Right ventricle myocardium inferior (tissue), 1 donor: ENCODE measurements at regions not wholly inside any gene's neighbourhood (a gene's known extent, or its start where the extent isn't known, plus 50 kb on each side); places are given as distances from the start of the nearest gene placed in this dataset.

ENCODE experiments used
- ATAC-seq: fragments of 200-7000 bp; cut with Tn5 transposase; one replicate; pipeline ENCODE4 v1.9.1; 2020; ENCODE audit warnings: mild to moderate bottlenecking, moderate library complexity
- DNase-seq: peaks from one replicate; pipeline ENCODE4 v3.0.0; 2021; ENCODE audit errors: missing footprints
- intact Hi-C: fragments of 100-400 bp; cut with DNase I; formaldehyde crosslinking; loops from one replicate; pipeline ENCODE4 v1.11.0; 2022
- donor health status: DM: no; HTN: yes; CAD: no; lungs with severe emphysema.

GRCh38 chr4:137638934-137639333 lies 106.6 kb upstream of the PCDH18 start:
- intact Hi-C loops, result no loop called here
- DNase-seq, result no peak
- no peak for ATAC-seq

- peak; percentile 23 for ATAC-seq
- no peak for DNase-seq
- intact Hi-C loops, result no loop called here
Measured at GRCh38 chr4:137635601-137636000, 103.3 kb upstream of the PCDH18 start.

GRCh38 chr4:137635108-137635507 lies 102.8 kb upstream of the PCDH18 start:
- intact Hi-C loops, result no loop called here
- ATAC-seq (peak; percentile 86), DNase-seq (no peak)

GRCh38 chr4:137632842-137633241 lies 100.5 kb upstream of the PCDH18 start:
- intact Hi-C loops, result no loop called here
- DNase-seq (no peak), ATAC-seq (no peak)

- ATAC-seq, result no peak
- no peak for DNase-seq
- intact Hi-C loops, result no loop called here
Measured at GRCh38 chr4:137631605-137632004, 99.3 kb upstream of the PCDH18 start.

- ATAC-seq (no peak), DNase-seq (no peak)
- intact Hi-C loops, result no loop called here
Measured at GRCh38 chr4:137630252-137630651, 98.0 kb upstream of the PCDH18 start.

GRCh38 chr4:137627739-137628460 lies 95.6 kb upstream of the PCDH18 start:
- DNase-seq, result no peak
- intact Hi-C loops, result no loop called here
- ATAC-seq, result no peak

- ATAC-seq (no peak), DNase-seq (no peak)
- intact Hi-C loops, result no loop called here
Measured at GRCh38 chr4:137626942-137627738, 94.8 kb upstream of the PCDH18 start.

GRCh38 chr4:137623013-137623412 lies 90.7 kb upstream of the PCDH18 start:
- intact Hi-C loops, result no loop called here
- ATAC-seq (no peak), DNase-seq (no peak)

- ATAC-seq (no peak), DNase-seq (no peak)
- intact Hi-C loops, result no loop called here
Measured at GRCh38 chr4:137621056-137621455, 88.8 kb upstream of the PCDH18 start.

- ATAC-seq (no peak), DNase-seq (no peak)
- intact Hi-C loops, result no loop called here
Measured at GRCh38 chr4:137614491-137614890, 82.2 kb upstream of the PCDH18 start.

- ATAC-seq, result no peak
- no peak for DNase-seq
- intact Hi-C loops, result no loop called here
Measured at GRCh38 chr4:137611998-137612700, 79.9 kb upstream of the PCDH18 start.

- ATAC-seq, result no peak
- intact Hi-C loops, result no loop called here
Measured at GRCh38 chr4:137610960-137611359, 78.7 kb upstream of the PCDH18 start.

GRCh38 chr4:137609718-137610430 lies 77.6 kb upstream of the PCDH18 start:
- intact Hi-C loops, result no loop called here
- ATAC-seq (peak; percentile 83), DNase-seq (no peak)

More at GRCh38 chr4:137610960-137611359, 78.7 kb upstream of the PCDH18 start:
- no peak for DNase-seq

- DNase-seq (no peak), ATAC-seq (peak; percentile 81)
- intact Hi-C loops, result no loop called here
Measured at GRCh38 chr4:137608085-137608484, 75.8 kb upstream of the PCDH18 start.

GRCh38 chr4:137602436-137602835 lies 70.1 kb upstream of the PCDH18 start:
- no peak for DNase-seq
- ATAC-seq, result no peak
- intact Hi-C loops, result no loop called here

- no peak for DNase-seq
- intact Hi-C loops, result no loop called here
- no peak for ATAC-seq
Measured at GRCh38 chr4:137601934-137602333, 69.6 kb upstream of the PCDH18 start.

- no peak for ATAC-seq
- intact Hi-C loops, result no loop called here
- DNase-seq, result no peak
Measured at GRCh38 chr4:137599734-137600133, 67.4 kb upstream of the PCDH18 start.

- DNase-seq (no peak), ATAC-seq (peak; percentile 52)
- intact Hi-C loops, result no loop called here
Measured at GRCh38 chr4:137597752-137598430, 65.6 kb upstream of the PCDH18 start.
